Colonic mucosa (tissue), 4 donors: ENCODE measurements at regions not wholly inside any gene's neighbourhood (a gene's known extent, or its start where the extent isn't known, plus 50 kb on each side); places are given as distances from the start of the nearest gene placed in this dataset.

Experiments
- DNase-seq: peaks from one replicate; pipeline ENCODE4 v3.0.0-alpha.2; 2020
- H3K27ac ChIP-seq: fragments of 200-600 bp; one replicate; pipeline ENCODE4 v1.8.0; 2021
- H3K27me3 ChIP-seq: fragments of 200-600 bp; one replicate; pipeline ENCODE4 v1.8.0; 2021
- H3K36me3 ChIP-seq: fragments of 200-600 bp; one replicate; pipeline ENCODE4 v1.8.0; 2021
- H3K4me1 ChIP-seq: fragments of 200-600 bp; one replicate; pipeline ENCODE4 v1.8.0; 2021; ENCODE audit warnings: mild to moderate bottlenecking
- H3K4me3 ChIP-seq: fragments of 200-600 bp; one replicate; pipeline ENCODE4 v1.8.0; 2021
- H3K9ac ChIP-seq, 2 donors: one replicate each; pipeline ENCODE4 v1.7.0; 2013; ENCODE audit warnings: control low read depth in 2 of 2, low read depth in 2 of 2, low read length in 2 of 2
- H3K9me3 ChIP-seq: fragments of 200-600 bp; one replicate; pipeline ENCODE4 v1.8.0; 2021
- intact Hi-C: fragments of 100-400 bp; cut with DNase I; formaldehyde crosslinking; loops from one replicate; pipeline ENCODE4 v1.14.1; 2022
- TF ChIP-seq, protein P1 (sequence below): fragments of 200-600 bp; IDR thresholded peaks from one replicate; pipeline ENCODE4 v1.8.0; 2022; ENCODE audit warnings: antibody characterized with exemption, mild to moderate bottlenecking
- donor health status: healthy.
- donor health status: DM: no; HTN: no; CAD: no.
- donor health status: DM: no; HTN: no; CAD: no.

GRCh38 chr4:23730998-23731397 lies 158.8 kb downstream of the PPARGC1A start:
- no peak overlapping the region for H3K9ac ChIP-seq

DNA sequence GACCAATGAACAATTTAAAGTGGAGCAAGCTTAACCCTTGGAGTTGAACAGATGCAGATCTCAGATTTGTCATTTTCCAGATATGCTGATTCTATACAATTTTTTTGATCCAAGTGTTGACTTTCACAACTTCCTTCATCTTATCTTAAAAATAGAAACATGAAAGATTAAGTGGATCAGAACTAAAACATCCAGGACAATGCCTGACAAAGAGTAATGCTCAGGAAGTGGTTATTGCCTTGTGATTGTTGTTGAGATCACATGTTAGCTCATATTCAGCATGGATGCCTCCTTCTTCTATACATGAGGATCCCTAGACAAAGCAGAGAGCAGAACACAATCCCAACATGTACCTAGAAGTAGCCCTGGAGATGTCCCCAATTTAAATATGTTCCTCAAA lies 160.9 kb downstream of the PPARGC1A start:
- Histone ChIP-seq H3K4me3 (no peak overlapping the region), H3K9me3 (no peaks in the 10 kb centered on the region), H3K27me3 (no peaks in the 10 kb centered on the region), H3K27ac (no peak overlapping the region), H3K36me3 (no peaks in the 10 kb centered on the region), H3K9ac (no peak overlapping the region), H3K4me1 (no peaks in the 10 kb centered on the region)
- no peak for DNase-seq
- intact Hi-C loops: no loop called here
- TF ChIP-seq, protein P1, sequence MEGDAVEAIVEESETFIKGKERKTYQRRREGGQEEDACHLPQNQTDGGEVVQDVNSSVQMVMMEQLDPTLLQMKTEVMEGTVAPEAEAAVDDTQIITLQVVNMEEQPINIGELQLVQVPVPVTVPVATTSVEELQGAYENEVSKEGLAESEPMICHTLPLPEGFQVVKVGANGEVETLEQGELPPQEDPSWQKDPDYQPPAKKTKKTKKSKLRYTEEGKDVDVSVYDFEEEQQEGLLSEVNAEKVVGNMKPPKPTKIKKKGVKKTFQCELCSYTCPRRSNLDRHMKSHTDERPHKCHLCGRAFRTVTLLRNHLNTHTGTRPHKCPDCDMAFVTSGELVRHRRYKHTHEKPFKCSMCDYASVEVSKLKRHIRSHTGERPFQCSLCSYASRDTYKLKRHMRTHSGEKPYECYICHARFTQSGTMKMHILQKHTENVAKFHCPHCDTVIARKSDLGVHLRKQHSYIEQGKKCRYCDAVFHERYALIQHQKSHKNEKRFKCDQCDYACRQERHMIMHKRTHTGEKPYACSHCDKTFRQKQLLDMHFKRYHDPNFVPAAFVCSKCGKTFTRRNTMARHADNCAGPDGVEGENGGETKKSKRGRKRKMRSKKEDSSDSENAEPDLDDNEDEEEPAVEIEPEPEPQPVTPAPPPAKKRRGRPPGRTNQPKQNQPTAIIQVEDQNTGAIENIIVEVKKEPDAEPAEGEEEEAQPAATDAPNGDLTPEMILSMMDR: no peak

More at GRCh38 chr4:23730998-23731397, 158.8 kb downstream of the PPARGC1A start:
- TF ChIP-seq, protein P1: no peak
- H3K4me3 ChIP-seq: no peak overlapping the region
- intact Hi-C loops: no loop called here
- H3K36me3 ChIP-seq: no peaks in the 10 kb centered on the region
- DNase-seq: no peak
- no peaks in the 10 kb centered on the region for H3K27me3 ChIP-seq
- H3K9me3 ChIP-seq: no peaks in the 10 kb centered on the region
- no peak overlapping the region for H3K27ac ChIP-seq
- no peaks in the 10 kb centered on the region for H3K4me1 ChIP-seq

- no peaks in the 10 kb centered on the region for H3K9me3 ChIP-seq
- no peak overlapping the region for H3K27ac ChIP-seq
- no peak for DNase-seq
- no peaks in the 10 kb centered on the region for H3K27me3 ChIP-seq
- H3K9ac ChIP-seq: no peak overlapping the region
- TF ChIP-seq, protein P1: no peak
- H3K36me3 ChIP-seq: no peaks in the 10 kb centered on the region
- no peaks in the 10 kb centered on the region for H3K4me1 ChIP-seq
- intact Hi-C loops: no loop called here
- no peak overlapping the region for H3K4me3 ChIP-seq
Observed at GRCh38 chr4:23728393-23728792, 161.5 kb downstream of the PPARGC1A start.

- TF ChIP-seq, protein P1: no peak
- H3K36me3 ChIP-seq: no peaks in the 10 kb centered on the region
- H3K9ac ChIP-seq: no peak overlapping the region
- H3K4me3 ChIP-seq: no peak overlapping the region
- H3K27me3 ChIP-seq: no peaks in the 10 kb centered on the region
- no peak overlapping the region for H3K27ac ChIP-seq
- H3K9me3 ChIP-seq: no peaks in the 10 kb centered on the region
- H3K4me1 ChIP-seq: peaks cover 3% of the 10 kb centered on the region
- intact Hi-C loops: no loop called here
- DNase-seq: no peak
Observed at GRCh38 chr4:23720556-23720955, 169.3 kb downstream of the PPARGC1A start.

DNA sequence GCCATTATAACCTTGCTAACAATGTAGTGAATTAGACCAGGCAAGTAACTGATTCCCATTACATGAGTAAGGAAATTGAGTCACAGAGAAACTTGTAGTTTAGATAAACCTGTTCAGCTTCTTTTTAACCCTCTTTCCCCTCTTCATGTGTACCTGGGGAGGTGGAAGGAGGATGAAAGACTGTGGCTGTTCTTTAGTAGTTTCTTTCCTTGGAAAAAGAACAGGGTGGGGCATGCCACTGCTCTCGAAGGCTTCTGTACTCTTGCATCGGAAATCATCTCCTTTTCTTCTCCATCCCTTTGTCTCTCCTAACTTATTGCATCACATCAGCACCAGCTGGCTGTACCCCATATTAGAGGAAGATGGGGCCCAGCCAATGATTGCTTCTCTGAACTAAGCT lies 171.4 kb downstream of the PPARGC1A start:
- H3K27ac ChIP-seq: peak overlapping the region; percentile 73
- intact Hi-C loops: no loop called here
- no peaks in the 10 kb centered on the region for H3K27me3 ChIP-seq
- H3K36me3 ChIP-seq: no peaks in the 10 kb centered on the region
- peak overlapping the region in 1 of 2 donors; percentile 31 for H3K9ac ChIP-seq
- no peak overlapping the region for H3K4me3 ChIP-seq
- H3K4me1 ChIP-seq: peaks cover 3% of the 10 kb centered on the region
- TF ChIP-seq, protein P1: no peak
- no peak for DNase-seq
- H3K9me3 ChIP-seq: no peaks in the 10 kb centered on the region
